Colonic mucosa (tissue), 4 donors: ENCODE measurements at regions not wholly inside any gene's neighbourhood (a gene's known extent, or its start where the extent isn't known, plus 50 kb on each side); places are given as distances from the start of the nearest gene placed in this dataset.

ENCODE experiments used
- DNase-seq: peaks from one replicate; pipeline ENCODE4 v3.0.0-alpha.2; 2020
- H3K27ac ChIP-seq: fragments of 200-600 bp; one replicate; pipeline ENCODE4 v1.8.0; 2021
- H3K27me3 ChIP-seq: fragments of 200-600 bp; one replicate; pipeline ENCODE4 v1.8.0; 2021
- H3K36me3 ChIP-seq: fragments of 200-600 bp; one replicate; pipeline ENCODE4 v1.8.0; 2021
- H3K4me1 ChIP-seq: fragments of 200-600 bp; one replicate; pipeline ENCODE4 v1.8.0; 2021; ENCODE audit warnings: mild to moderate bottlenecking
- H3K4me3 ChIP-seq: fragments of 200-600 bp; one replicate; pipeline ENCODE4 v1.8.0; 2021
- H3K9ac ChIP-seq, 2 donors: one replicate each; pipeline ENCODE4 v1.7.0; 2013; ENCODE audit warnings: control low read depth in 2 of 2, low read depth in 2 of 2, low read length in 2 of 2
- H3K9me3 ChIP-seq: fragments of 200-600 bp; one replicate; pipeline ENCODE4 v1.8.0; 2021
- CTCF ChIP-seq: fragments of 200-600 bp; IDR thresholded peaks from one replicate; pipeline ENCODE4 v1.8.0; 2022; ENCODE audit warnings: antibody characterized with exemption, mild to moderate bottlenecking
- intact Hi-C: fragments of 100-400 bp; cut with DNase I; formaldehyde crosslinking; loops from one replicate; pipeline ENCODE4 v1.14.1; 2022
- donor health status: healthy.
- donor health status: DM: no; HTN: no; CAD: no.
- donor health status: DM: no; HTN: no; CAD: no.

- Histone ChIP-seq H3K9ac (no peak overlapping the region), H3K27me3 (no peaks in the 10 kb centered on the region), H3K36me3 (no peaks in the 10 kb centered on the region), H3K9me3 (no peaks in the 10 kb centered on the region), H3K4me3 (no peak overlapping the region), H3K4me1 (no peaks in the 10 kb centered on the region), H3K27ac (no peak overlapping the region)
- intact Hi-C loops: no loop called here
- DNase-seq: no peak
- no peak for TF ChIP-seq CTCF
These were observed 362.4 kb downstream of the OTOL1 start for GRCh38 chr3:161859057-161859456.

DNA sequence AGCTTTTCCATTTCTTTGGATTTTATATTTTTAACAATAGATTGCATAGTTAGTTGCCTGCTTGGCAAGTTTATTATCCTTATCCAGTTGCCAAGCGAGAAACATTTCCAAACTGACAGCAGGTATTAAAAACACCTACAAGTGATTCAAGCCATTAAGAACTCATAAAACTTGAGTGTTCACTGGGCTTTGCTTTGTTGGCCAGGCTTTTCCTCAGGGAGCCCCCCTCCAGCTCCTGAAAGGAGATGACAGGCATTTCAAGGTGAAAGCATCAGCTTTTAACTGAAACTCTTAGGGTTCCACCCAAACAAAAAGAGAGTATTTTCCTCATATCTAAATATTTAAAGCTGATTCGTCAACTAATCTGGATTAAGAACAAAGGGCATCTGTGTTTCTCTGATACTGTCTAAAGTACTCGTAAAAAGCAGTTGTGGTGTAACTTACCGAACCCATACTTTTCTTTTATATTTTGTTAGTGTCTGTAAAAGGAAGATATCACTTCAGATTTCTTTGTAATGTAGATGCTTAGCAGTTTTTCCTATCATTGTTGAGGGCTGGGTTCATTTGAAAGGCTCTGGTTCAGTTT is 363.4 kb downstream of the OTOL1 start:
- no peak overlapping the region for H3K9ac ChIP-seq
- no peaks in the 10 kb centered on the region for H3K4me1 ChIP-seq
- no peak overlapping the region for H3K4me3 ChIP-seq
- H3K36me3 ChIP-seq: no peaks in the 10 kb centered on the region
- no peak overlapping the region for H3K27ac ChIP-seq
- no peaks in the 10 kb centered on the region for H3K9me3 ChIP-seq
- H3K27me3 ChIP-seq: no peaks in the 10 kb centered on the region
- DNase-seq: no peak
- intact Hi-C loops: no loop called here
- TF ChIP-seq CTCF: no peak

DNA sequence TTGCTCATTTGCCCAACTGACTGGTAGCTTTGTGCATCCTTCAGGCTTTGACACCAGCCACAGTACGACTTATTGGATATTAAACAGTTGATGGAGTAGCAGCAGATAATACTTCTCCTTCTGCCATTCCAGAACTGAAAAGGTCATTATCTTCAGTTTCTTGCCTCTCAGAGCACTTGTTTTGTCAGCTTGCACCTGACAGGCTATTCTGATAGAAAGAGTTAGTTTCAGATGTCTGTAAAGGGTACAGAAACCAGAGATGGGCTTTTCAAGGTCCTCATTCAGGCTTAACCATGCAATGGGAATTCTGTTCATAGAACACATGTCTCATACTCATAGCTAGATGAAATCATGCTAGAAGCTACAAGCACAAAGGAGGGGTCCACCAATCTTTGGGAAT is 367.2 kb downstream of the OTOL1 start:
- no peak for TF ChIP-seq CTCF
- intact Hi-C loops: no loop called here

GRCh38 chr3:161866176-161866575 is 369.6 kb downstream of the OTOL1 start:
- no peak for DNase-seq
- TF ChIP-seq CTCF: no peak
- H3K4me1 ChIP-seq: no peaks in the 10 kb centered on the region
- no peak overlapping the region for H3K4me3 ChIP-seq
- H3K27ac ChIP-seq: no peak overlapping the region
- no peak overlapping the region for H3K9ac ChIP-seq
- H3K9me3 ChIP-seq: no peaks in the 10 kb centered on the region
- H3K27me3 ChIP-seq: no peaks in the 10 kb centered on the region
- intact Hi-C loops: no loop called here
- no peaks in the 10 kb centered on the region for H3K36me3 ChIP-seq

More for the DNA sequence above, 367.2 kb downstream of the OTOL1 start:
- no peak overlapping the region for H3K27ac ChIP-seq
- no peak overlapping the region for H3K9ac ChIP-seq
- H3K9me3 ChIP-seq: no peaks in the 10 kb centered on the region
- H3K4me1 ChIP-seq: no peaks in the 10 kb centered on the region
- no peak overlapping the region for H3K4me3 ChIP-seq
- DNase-seq: no peak
- no peaks in the 10 kb centered on the region for H3K27me3 ChIP-seq
- H3K36me3 ChIP-seq: no peaks in the 10 kb centered on the region

GRCh38 chr3:161875483-161875882 is 378.9 kb downstream of the OTOL1 start:
- Histone ChIP-seq H3K4me1 (no peaks in the 10 kb centered on the region), H3K36me3 (no peaks in the 10 kb centered on the region), H3K9me3 (no peaks in the 10 kb centered on the region), H3K4me3 (no peak overlapping the region), H3K27me3 (no peaks in the 10 kb centered on the region), H3K27ac (no peak overlapping the region), H3K9ac (no peak overlapping the region)
- no peak for DNase-seq
- TF ChIP-seq CTCF: no peak
- intact Hi-C loops: no loop called here

GRCh38 chr3:161879470-161879869 is 382.9 kb downstream of the OTOL1 start:
- no peak for DNase-seq
- H3K27me3 ChIP-seq: no peaks in the 10 kb centered on the region
- no peak overlapping the region for H3K4me3 ChIP-seq
- no peak for TF ChIP-seq CTCF
- H3K9me3 ChIP-seq: no peaks in the 10 kb centered on the region
- intact Hi-C loops: no loop called here
- H3K4me1 ChIP-seq: no peaks in the 10 kb centered on the region
- no peaks in the 10 kb centered on the region for H3K36me3 ChIP-seq
- H3K9ac ChIP-seq: no peak overlapping the region
- no peak overlapping the region for H3K27ac ChIP-seq
